ENCODE measurements at regions not wholly inside any gene's neighbourhood (a gene's known extent, or its start where the extent isn't known, plus 50 kb on each side); places are given as distances from the start of the nearest gene placed in this dataset.

DNA sequence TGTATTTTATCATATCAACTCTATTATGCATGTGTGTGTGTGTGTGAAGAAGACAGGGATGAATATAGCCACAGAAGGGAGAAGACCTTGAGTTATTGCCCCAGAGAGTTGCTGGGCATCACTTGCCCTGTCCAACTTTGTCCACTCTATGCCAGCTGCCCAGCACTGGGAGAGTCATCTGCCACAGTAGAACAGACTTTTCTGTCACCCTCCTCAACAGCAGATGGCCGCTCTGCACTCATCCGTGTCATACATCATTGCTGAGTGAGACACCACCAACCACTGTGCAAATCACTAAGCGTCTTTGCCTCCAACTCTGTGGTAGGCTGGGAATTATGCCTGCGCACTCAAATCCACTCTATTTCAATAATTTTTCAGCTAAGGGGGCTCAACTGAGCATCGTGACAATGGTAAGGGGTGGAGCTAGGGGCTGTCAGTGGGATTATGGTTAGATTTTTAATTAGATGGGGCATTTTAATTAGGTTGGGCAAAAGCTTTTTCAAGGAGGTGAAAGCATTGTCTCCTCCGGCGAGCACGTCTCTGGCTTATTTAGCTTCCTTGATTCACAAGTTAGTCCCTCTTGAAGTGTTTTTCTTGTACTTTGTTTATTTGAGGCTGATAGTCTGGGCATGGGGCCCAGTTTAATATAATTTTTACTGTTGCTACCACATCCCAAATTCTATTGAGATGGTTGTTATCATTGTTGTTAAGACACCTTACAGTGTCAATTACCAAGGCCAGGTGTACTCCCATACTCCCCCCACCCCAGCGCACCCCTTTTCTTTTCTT lies 100.1 kb upstream of the KLF3 start:
- no peak overlapping the region for H3K4me3 ChIP-seq (ENCODE audit: low read depth, low read length)
- TF ChIP-seq, protein P1, sequence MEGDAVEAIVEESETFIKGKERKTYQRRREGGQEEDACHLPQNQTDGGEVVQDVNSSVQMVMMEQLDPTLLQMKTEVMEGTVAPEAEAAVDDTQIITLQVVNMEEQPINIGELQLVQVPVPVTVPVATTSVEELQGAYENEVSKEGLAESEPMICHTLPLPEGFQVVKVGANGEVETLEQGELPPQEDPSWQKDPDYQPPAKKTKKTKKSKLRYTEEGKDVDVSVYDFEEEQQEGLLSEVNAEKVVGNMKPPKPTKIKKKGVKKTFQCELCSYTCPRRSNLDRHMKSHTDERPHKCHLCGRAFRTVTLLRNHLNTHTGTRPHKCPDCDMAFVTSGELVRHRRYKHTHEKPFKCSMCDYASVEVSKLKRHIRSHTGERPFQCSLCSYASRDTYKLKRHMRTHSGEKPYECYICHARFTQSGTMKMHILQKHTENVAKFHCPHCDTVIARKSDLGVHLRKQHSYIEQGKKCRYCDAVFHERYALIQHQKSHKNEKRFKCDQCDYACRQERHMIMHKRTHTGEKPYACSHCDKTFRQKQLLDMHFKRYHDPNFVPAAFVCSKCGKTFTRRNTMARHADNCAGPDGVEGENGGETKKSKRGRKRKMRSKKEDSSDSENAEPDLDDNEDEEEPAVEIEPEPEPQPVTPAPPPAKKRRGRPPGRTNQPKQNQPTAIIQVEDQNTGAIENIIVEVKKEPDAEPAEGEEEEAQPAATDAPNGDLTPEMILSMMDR (IDR thresholded peaks at IDR 0.05; ENCODE audit: insufficient read depth, low read length): no peak
- no peak for DNase-seq (ENCODE audit: low read depth)

DNA sequence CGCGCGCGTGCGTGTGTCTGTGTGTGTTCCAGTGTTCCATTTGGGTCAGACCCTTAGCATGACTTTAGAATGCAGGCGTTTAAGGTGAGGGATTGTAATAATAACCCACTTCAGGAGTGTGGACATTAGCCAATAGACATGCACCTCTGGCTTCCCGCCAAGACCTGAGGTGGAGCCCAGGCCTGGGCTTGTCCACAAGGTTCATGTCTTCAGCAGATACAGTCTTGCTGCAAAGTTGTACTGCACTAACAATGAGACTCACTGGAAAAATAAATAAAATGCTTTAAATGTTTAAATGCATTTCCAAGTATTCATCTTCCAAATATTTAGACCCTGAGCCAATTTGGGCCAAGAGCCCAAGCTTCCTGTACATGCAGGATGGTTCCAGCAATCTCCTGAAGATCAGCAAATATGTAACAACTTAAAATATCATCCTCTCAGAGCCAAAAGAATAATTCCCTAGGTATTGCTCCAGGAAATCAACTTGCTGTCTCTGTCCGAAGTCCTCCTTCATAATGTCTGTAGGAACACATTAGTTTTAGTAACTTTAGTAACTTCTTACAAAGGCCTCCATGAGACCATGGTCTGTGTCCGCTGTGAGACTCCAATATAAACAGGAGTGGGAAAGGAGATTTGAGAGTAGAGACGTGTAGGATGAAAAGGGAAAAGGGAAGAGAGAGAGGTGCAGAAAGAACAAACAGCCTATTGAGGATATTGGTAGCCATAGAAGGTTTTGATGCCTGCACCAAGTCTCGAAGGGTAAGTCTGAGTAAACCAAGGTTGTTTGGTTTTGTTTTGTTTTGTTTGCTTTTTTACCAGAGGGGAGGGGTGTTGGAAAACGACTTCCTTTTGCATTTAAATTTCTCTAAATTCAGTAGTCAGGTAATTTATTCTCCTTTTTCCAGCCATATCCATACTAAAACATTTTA lies 98.5 kb upstream of the KLF3 start:
- DNase-seq (ENCODE audit: low read depth): peak; percentile 89
- TF ChIP-seq, protein P1 (IDR thresholded peaks at IDR 0.05; ENCODE audit: insufficient read depth, low read length): no peak
- no peak overlapping the region for H3K4me3 ChIP-seq (ENCODE audit: low read depth, low read length)

DNA sequence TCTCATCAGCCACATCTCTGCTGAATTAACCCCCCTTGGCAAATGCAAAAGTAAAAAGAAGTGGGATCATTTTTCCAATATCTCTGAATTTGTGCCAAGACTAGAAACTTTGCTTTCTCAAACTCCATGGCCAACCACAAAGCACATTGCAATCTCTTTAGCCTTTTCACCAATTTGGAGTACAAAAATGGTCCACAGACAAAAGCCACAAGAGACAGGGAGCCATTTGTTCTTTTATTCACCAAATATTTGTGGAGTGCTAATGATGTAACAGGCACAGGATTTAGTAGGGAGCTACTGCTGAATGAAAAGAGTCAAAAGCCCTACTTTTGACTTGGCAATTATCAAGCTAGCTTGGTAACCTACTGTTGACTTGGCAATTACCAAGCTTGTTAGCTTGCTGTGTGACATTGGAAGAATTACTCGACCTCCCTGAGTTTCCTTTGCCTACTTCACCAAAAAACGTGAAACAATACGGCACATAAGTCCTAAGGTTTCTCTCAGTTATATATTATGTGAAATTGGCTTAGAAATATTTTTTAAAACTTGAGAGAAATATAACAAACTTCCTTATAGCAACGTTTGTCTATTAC lies 97.1 kb upstream of the KLF3 start:
- TF ChIP-seq, protein P1 (IDR thresholded peaks at IDR 0.05; ENCODE audit: insufficient read depth, low read length): no peak
- DNase-seq (ENCODE audit: low read depth): peak; percentile 15
- no peak overlapping the region for H3K4me3 ChIP-seq (ENCODE audit: low read depth, low read length)

DNA sequence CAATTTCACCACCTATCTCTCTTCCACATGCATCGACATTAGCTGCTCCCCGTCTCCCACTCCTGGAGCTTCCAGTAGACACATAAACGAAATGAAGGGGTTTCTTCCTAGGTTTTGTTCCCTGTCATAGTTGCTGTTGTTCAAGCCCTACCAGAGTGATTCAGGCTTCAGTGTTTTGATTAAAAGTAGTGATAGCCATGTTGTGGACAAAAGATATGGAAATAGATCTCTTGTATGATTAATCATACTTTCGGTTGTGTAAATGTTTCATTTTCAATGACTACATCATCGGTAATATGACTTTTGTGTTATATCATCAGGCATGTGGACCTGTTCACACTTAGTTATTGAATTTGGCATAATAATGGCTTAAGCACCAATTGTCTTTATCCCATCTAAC lies 96.5 kb upstream of the KLF3 start:
- no peak overlapping the region for H3K4me3 ChIP-seq (ENCODE audit: low read depth, low read length)
- TF ChIP-seq, protein P1 (IDR thresholded peaks at IDR 0.05; ENCODE audit: insufficient read depth, low read length): no peak
- no peak for DNase-seq (ENCODE audit: low read depth)

DNA sequence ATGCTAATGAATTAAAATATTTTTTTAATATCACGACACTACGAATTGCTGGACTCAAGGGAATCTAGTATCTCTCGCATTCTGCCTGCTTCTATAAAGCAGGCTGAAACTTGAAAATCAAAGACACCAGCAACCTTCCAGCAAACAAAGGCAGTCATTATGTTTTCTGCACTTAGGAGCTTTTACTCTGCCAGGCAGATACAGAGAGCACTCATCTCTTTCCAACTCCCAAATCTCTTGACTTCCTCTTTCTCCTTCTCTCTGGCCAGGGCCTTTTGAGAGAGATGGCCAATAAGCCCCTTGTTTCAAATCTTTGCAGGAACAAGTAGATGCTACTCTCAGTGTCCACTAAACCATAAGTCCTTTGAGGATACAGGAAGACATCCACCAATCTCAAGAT lies 95.2 kb upstream of the KLF3 start:
- H3K4me3 ChIP-seq (ENCODE audit: low read depth, low read length): no peak overlapping the region
- no peak for DNase-seq (ENCODE audit: low read depth)
- TF ChIP-seq, protein P1 (IDR thresholded peaks at IDR 0.05; ENCODE audit: insufficient read depth, low read length): no peak

DNA sequence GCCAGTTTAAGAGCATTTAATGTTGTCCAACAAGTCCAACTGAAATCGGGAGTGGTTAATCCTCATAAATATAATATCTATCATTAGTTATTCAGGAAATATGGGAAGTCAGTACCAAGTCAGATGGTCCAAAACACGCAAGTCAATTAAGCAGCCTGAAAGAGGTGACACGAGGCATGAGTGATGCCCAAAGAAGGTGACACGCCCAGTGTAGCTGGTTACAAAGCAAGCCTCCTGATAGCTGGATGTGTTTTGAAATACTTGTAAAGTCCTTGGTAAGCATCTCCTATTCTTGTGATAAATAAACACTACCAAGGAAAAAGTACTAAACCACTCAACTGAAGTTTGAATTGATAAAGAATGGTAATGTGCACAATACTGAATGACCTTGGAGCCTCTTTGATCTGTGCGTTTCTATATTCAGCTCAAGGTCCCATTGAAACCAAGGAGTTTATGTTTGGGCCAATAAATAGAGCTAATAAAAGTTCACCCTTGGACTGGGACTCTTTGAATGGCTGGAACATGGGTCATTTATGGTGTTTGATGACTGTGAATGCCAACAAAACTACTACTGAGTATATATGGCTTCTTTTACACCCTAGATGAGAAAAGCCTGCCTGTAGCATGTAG lies 93.2 kb upstream of the KLF3 start:
- no peak overlapping the region for H3K4me3 ChIP-seq (ENCODE audit: low read depth, low read length)
- DNase-seq (ENCODE audit: low read depth): no peak
- TF ChIP-seq, protein P1 (IDR thresholded peaks at IDR 0.05; ENCODE audit: insufficient read depth, low read length): no peak
